Thyroid gland (tissue), 4 donors: ENCODE measurements at regions not wholly inside any gene's neighbourhood (a gene's known extent, or its start where the extent isn't known, plus 50 kb on each side); places are given as distances from the start of the nearest gene placed in this dataset.

Experiments used
- POLR2A ChIP-seq, 2 donors: fragments of 450-650 bp; IDR thresholded peaks; one replicate each; pipeline ENCODE4 v1.6.1; 2017; ENCODE audit warnings: antibody characterized with exemption in 2 of 2, mild to moderate bottlenecking in 2 of 2, moderate library complexity in 1 of 2
- TF ChIP-seq, protein P1 (sequence below), 6 experiments: fragments of 200-600 bp in 3 of 6; fragments of 450-650 bp in 3 of 6; sonication (generic) in 3 of 6; IDR thresholded peaks; one replicate each; pipeline ENCODE4 v1.5.1; 2016 to 2019; ENCODE audit warnings: antibody characterized with exemption in 6 of 6, mild to moderate bottlenecking in 2 of 6, inconsistent platforms in 1 of 6, moderate library complexity in 1 of 6

DNA sequence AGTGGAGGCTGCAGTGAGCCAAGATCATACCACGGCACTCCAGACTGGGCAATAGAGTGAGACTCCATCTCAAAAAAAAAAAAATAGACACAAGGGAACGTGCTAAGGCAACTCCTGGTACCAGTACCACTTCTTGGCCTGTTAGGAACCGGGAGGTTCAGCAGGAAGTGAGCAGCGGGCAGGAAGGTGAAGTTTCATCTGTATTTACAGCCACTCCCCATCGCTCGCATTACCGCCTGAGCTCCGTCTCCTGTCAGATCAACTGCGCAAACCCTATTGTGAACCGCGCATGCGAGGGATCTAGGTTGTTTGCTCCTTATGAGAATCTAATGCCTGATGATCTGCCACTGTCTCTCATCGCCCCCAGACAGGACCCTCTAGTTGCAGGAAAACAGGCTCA is 69.9 kb upstream of the FOXK1 start:
- TF ChIP-seq, protein P1, sequence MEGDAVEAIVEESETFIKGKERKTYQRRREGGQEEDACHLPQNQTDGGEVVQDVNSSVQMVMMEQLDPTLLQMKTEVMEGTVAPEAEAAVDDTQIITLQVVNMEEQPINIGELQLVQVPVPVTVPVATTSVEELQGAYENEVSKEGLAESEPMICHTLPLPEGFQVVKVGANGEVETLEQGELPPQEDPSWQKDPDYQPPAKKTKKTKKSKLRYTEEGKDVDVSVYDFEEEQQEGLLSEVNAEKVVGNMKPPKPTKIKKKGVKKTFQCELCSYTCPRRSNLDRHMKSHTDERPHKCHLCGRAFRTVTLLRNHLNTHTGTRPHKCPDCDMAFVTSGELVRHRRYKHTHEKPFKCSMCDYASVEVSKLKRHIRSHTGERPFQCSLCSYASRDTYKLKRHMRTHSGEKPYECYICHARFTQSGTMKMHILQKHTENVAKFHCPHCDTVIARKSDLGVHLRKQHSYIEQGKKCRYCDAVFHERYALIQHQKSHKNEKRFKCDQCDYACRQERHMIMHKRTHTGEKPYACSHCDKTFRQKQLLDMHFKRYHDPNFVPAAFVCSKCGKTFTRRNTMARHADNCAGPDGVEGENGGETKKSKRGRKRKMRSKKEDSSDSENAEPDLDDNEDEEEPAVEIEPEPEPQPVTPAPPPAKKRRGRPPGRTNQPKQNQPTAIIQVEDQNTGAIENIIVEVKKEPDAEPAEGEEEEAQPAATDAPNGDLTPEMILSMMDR (IDR thresholded peaks at IDR 0.05), result no peak
- no peak for TF ChIP-seq POLR2A (IDR thresholded peaks at IDR 0.05)
